GM21619 (cell line): ENCODE measurements at regions not wholly inside any gene's neighbourhood (a gene's known extent, or its start where the extent isn't known, plus 50 kb on each side); places are given as distances from the start of the nearest gene placed in this dataset.

Source experiments
- ATAC-seq: cut with Tn5 transposase; IDR thresholded peaks from one replicate; pipeline ENCODE4 v1.9.1; 2021; ENCODE audit not compliant: unreplicated experiment

DNA sequence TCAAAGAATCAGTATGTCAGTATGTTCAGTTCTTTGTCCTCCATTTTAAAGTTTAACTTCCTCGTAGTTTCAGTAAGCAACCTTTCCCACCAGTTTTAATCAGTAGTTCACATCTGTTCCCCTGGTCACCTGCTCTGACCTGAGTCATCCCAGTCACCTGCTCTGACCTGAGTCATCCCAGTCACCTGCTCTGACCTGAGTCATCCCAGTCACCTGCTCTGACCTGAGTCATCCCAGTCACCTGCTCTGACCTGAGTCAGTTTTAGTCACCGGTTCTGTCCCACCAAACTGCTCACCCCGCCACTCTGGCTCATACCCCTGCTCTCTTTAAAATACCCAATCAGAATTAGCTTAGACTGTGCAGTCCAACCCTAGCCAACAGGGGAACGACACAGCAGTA is 180.1 kb upstream of the CNTN6 start:
- ATAC-seq = peak; percentile 63

- no peak for ATAC-seq
These were observed 169.5 kb upstream of the CNTN6 start for GRCh38 chr3:923161-923910.

GRCh38 chr3:930866-931265 is 162.0 kb upstream of the CNTN6 start:
- ATAC-seq = no peak

- ATAC-seq = no peak
These were observed 159.5 kb upstream of the CNTN6 start for GRCh38 chr3:933326-933725.

DNA sequence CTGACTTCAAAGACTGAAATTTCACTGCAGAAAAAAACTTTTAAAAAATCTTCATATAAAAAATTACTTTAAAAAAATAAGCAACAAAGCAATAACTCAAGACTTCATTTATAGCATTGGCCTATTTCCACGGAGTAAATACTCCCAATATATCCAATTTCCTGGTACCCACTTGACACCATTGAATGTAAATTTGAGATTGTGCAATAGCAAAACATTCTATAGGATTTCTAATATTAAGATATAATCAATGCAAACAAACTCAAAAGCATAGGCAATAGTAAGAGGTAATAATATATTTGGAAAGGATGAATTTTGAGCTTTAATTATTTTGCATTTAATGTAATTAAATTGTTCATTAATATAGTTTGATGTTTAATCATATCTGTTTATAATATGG is 148.0 kb upstream of the CNTN6 start:
- ATAC-seq = no peak

GRCh38 chr3:945738-946137 is 147.1 kb upstream of the CNTN6 start:
- no peak for ATAC-seq

- ATAC-seq = no peak
These were observed 139.9 kb upstream of the CNTN6 start for GRCh38 chr3:952906-953305.

- no peak for ATAC-seq
These were observed 129.6 kb upstream of the CNTN6 start for GRCh38 chr3:963255-963654.

DNA sequence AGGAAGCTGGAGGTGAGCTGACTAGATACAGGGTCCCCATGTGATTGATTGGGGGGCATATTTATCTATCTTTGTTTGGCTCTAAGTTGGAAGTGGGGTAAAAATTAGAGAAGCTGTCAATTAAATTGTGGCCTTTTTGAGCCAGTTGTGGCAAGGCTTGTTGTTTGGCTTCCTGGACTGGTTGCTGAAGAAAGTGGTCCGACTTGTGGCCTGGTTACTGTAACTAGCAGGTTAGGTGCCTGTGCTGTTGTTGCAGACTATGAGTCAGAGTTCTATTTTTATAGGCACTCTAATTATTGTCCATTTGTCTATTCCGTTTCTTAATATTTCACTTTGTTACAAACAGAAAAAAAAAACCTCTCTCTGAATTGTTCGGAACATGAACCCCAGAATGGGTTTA is 129.1 kb upstream of the CNTN6 start:
- no peak for ATAC-seq

DNA sequence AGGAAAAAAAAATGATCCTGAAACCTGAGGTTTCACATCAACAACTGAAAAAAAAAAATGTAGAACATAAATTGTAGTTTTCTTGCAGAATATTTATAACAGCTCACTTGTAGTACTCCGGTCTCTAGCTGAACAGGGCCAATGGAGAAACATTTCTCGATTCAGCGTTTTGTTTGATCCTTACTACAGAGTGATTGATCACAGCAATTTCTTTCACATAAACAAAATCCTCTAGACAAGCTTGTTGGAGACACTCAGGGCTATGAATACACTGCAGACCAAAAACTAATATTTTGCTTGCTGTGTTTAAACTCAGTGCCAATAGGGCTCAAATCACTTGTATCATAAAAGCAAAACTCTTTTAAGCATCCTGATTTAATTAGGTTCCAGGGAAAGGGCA is 127.0 kb upstream of the CNTN6 start:
- no peak for ATAC-seq

DNA sequence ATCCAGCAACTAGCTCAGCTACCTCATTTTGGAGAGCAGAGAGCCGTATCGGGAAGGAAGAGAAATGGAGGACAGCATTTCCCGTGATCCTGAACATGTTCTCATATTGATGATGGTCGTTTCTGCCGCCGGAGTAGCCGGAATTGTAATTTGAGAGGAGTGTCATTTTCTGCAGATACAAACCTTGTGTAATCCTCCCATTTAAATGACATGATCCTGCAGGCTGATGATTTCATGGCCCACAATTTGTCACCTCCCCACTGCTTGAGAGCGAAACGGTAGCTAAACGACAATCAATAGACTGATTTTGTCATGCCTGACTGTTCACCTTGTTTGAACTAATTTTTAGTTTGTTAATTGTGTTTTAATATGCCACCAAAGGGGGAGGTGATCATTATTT is 126.5 kb upstream of the CNTN6 start:
- ATAC-seq = no peak

DNA sequence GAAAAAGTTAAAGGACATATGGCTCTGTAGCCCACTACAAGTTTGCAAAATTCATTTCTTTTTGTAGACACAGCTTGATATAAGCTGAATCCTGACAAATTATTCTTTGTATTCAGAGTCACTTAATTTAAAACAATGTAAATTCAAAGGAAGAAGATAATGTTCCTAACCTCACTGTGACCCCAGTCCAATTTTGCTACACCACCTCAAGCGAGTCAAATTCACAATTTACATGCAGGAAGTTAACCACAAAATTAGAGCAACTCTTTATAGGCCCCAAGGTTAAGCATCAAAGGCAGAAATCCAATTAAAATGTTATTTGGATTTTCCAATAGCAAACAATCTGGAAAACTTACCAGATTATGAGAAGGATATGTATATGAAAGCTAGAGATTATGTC is 119.5 kb upstream of the CNTN6 start:
- no peak for ATAC-seq

GRCh38 chr3:976006-976405 is 116.8 kb upstream of the CNTN6 start:
- no peak for ATAC-seq

- no peak for ATAC-seq
These were observed 111.7 kb upstream of the CNTN6 start for GRCh38 chr3:981156-981555.

DNA sequence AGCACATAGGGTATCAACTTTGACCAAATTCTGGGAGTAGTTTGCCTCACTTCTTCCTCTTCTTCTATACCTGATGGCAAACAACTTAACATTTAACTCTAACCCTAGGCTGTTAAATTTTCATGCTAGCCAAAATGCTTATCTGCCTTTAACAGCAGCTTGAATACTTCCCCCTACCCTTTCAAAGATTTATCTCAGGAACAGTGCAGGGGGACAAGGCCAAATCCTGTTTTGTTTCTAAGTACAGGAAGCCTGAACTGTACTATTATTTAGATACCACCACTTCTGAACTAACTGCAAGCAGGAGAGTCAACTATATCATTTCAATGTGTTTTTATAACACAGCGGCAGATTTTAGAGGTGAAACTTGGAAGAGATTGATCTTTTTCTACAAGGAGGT is 104.0 kb upstream of the CNTN6 start:
- ATAC-seq = no peak

DNA sequence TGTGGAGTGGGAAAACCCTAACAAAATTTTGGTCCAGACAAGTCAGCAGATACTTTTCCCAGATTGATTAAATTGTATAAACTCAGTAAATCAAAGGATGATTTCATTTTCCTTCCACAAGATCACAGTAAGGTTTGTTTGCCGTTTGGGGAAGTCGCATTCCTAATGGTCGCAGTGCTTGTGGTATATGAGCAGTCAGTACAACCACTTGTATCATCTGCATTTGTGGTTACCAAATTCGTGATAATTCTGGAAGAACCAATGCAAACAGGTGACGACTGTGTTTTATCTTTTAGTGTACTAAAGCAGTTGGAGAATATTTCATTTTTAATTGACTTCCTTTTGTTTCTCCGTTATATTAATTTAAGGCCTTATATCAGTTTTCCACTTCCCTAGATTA is 100.0 kb upstream of the CNTN6 start:
- no peak for ATAC-seq

GRCh38 chr3:1002010-1002409 is 90.8 kb upstream of the CNTN6 start:
- ATAC-seq = no peak

- ATAC-seq = no peak
These were observed 85.0 kb upstream of the CNTN6 start for GRCh38 chr3:1007866-1008265.

DNA sequence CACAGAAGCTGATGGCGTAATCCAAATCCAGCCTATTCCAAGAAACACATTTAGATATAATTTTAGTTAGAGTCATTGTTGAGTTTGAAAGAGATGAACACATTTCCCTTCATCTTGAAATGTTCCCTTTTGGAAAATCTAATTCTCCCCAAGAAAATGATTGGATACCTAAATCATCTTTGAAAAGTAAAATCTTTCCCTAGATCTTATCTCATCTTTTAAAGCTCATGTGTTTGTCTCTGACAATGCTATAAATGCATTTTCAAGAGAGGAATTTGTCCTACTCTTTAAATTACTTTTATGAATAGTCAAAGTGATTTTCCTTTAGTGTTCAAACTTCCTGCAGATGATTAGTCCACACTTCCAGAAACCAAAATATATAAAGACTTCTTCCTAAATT is 82.6 kb upstream of the CNTN6 start:
- no peak for ATAC-seq

GRCh38 chr3:1015826-1016225 is 77.0 kb upstream of the CNTN6 start:
- no peak for ATAC-seq

GRCh38 chr3:1017870-1018269 is 75.0 kb upstream of the CNTN6 start:
- ATAC-seq = no peak

DNA sequence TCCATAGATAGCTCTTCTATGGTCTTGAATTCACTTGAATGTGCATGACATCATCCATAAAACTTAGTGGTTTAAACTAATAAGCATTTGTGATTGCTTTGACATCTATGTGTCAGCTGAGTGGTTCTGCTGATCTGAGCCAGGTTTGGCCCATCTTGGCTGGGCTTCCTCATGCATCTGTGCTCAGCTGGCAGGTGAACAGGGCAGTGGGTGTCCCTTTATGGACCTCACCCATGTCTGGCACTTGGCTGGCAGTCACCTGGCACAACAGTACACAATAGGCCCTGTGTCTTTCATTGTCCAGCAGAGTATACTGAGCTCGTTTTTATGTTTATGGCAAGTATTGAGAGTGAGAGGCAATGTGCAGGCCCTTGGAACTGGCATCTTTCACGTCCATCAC is 73.7 kb upstream of the CNTN6 start:
- ATAC-seq = no peak

- no peak for ATAC-seq
These were observed 66.4 kb upstream of the CNTN6 start for GRCh38 chr3:1026395-1026794.
